CD4-positive, CD25-positive, alpha-beta regulatory T cell (primary cell): ENCODE measurements at regions not wholly inside any gene's neighbourhood (a gene's known extent, or its start where the extent isn't known, plus 50 kb on each side); places are given as distances from the start of the nearest gene placed in this dataset.

Source experiments
- ATAC-seq, 2 donors: fragments of 150-1000 bp; cut with Tn5 transposase; one replicate each; pipeline ENCODE4 v1.10.0; 2021; ENCODE audit warnings: low read depth in 2 of 2, moderate number of reproducible peaks in 2 of 2, moderate library complexity in 1 of 2
- DNase-seq, 3 donors: peaks; one replicate each; pipeline versions ENCODE4 v3.0.0 to v3.0.0-alpha.2; 2012 to 2022; ENCODE audit warnings: mixed read lengths in 1 of 3
- H3K27ac ChIP-seq: one replicate; pipeline ENCODE4 v1.7.0; 2013; ENCODE audit warnings: mild to moderate bottlenecking, low read length; ENCODE audit not compliant: insufficient read depth, poor library complexity, severe bottlenecking
- H3K27me3 ChIP-seq: one replicate; pipeline ENCODE4 v1.7.0; 2013; ENCODE audit warnings: low read length; ENCODE audit not compliant: control insufficient read depth, insufficient read depth
- H3K36me3 ChIP-seq: one replicate; pipeline ENCODE4 v1.7.0; 2013; ENCODE audit warnings: mild to moderate bottlenecking, low read length, moderate library complexity; ENCODE audit not compliant: control insufficient read depth, insufficient read depth
- H3K4me1 ChIP-seq: 2 replicates; pipeline ENCODE4 v1.7.0; 2013; ENCODE audit warnings: mild to moderate bottlenecking, low read length; ENCODE audit not compliant: insufficient read depth, control insufficient read depth, poor library complexity, severe bottlenecking
- H3K4me3 ChIP-seq: one replicate; pipeline ENCODE4 v1.7.0; 2013; ENCODE audit warnings: low read depth, mild to moderate bottlenecking, low read length, moderate library complexity
- H3K9me3 ChIP-seq, 2 experiments: 1 replicate in 1 of 2; 2 replicates in 1 of 2; pipeline ENCODE4 v1.7.0; 2013; ENCODE audit warnings: low read length in 2 of 2, mild to moderate bottlenecking in 1 of 2, moderate library complexity in 1 of 2; ENCODE audit not compliant: control insufficient read depth in 2 of 2
- H3K27ac Mint-ChIP-seq, 3 donors: one replicate each; pipeline ENCODE4 v1.8.0; 2020 to 2022; ENCODE audit warnings: mild to moderate bottlenecking in 3 of 3, mixed read lengths in 3 of 3, moderate library complexity in 2 of 3
- H3K27me3 Mint-ChIP-seq: one replicate; pipeline ENCODE4 v1.8.0; 2022; ENCODE audit warnings: mild to moderate bottlenecking, mixed read lengths
- H3K36me3 Mint-ChIP-seq: one replicate; pipeline ENCODE4 v1.8.0; 2020; ENCODE audit warnings: mixed read lengths
- H3K4me1 Mint-ChIP-seq, 4 donors: one replicate each; pipeline ENCODE4 v1.8.0; 2020 to 2022; ENCODE audit warnings: mixed read lengths in 4 of 4, mild to moderate bottlenecking in 1 of 4
- H3K4me3 Mint-ChIP-seq, 4 donors: one replicate each; pipeline ENCODE4 v1.8.0; 2020 to 2022; ENCODE audit warnings: mild to moderate bottlenecking in 4 of 4, mixed read lengths in 4 of 4, moderate library complexity in 3 of 4
- H3K9me3 Mint-ChIP-seq, 7 donors: one replicate each; pipeline ENCODE4 v1.8.0; 2020 to 2022; ENCODE audit warnings: mixed read lengths in 7 of 7, mild to moderate bottlenecking in 3 of 7, moderate library complexity in 2 of 7

GRCh38 chr2:44838116-44838790 lies 103.2 kb upstream of the SIX3 start:
- H3K27me3 ChIP-seq: no peaks in the 10 kb centered on the region
- H3K4me1 ChIP-seq: no peaks in the 10 kb centered on the region
- no peak overlapping the region for H3K27ac ChIP-seq
- Mint-ChIP-seq H3K27me3 (no peaks in the 10 kb centered on the region), H3K4me1 (peaks cover 0 to 2% (median 0%) of the 10 kb centered on the region in 4 donors), H3K27ac (no peak overlapping the region), H3K4me3 (no peak overlapping the region), H3K36me3 (no peaks in the 10 kb centered on the region), H3K9me3 (peaks cover 0 to 1% (median 0%) of the 10 kb centered on the region in 7 donors)
- ATAC-seq (no peak), DNase-seq (no peak)
- H3K36me3 ChIP-seq: no peaks in the 10 kb centered on the region
- no peaks in the 10 kb centered on the region for H3K9me3 ChIP-seq
- no peak overlapping the region for H3K4me3 ChIP-seq

- DNase-seq (no peak), ATAC-seq (no peak)
- no peaks in the 10 kb centered on the region for H3K27me3 ChIP-seq
- Mint-ChIP-seq H3K27ac (no peak overlapping the region), H3K27me3 (no peaks in the 10 kb centered on the region), H3K4me3 (no peak overlapping the region), H3K36me3 (no peaks in the 10 kb centered on the region), H3K9me3 (peaks cover 0 to 1% (median 0%) of the 10 kb centered on the region in 7 donors), H3K4me1 (peaks cover 0 to 2% (median 0%) of the 10 kb centered on the region in 4 donors)
- no peaks in the 10 kb centered on the region for H3K9me3 ChIP-seq
- H3K36me3 ChIP-seq: no peaks in the 10 kb centered on the region
- no peaks in the 10 kb centered on the region for H3K4me1 ChIP-seq
- no peak overlapping the region for H3K4me3 ChIP-seq
- no peak overlapping the region for H3K27ac ChIP-seq
Observed at GRCh38 chr2:44839370-44839769, 102.1 kb upstream of the SIX3 start.

GRCh38 chr2:44839771-44840502 lies 101.6 kb upstream of the SIX3 start:
- no peaks in the 10 kb centered on the region for H3K27me3 Mint-ChIP-seq
- ATAC-seq: no peak

DNA sequence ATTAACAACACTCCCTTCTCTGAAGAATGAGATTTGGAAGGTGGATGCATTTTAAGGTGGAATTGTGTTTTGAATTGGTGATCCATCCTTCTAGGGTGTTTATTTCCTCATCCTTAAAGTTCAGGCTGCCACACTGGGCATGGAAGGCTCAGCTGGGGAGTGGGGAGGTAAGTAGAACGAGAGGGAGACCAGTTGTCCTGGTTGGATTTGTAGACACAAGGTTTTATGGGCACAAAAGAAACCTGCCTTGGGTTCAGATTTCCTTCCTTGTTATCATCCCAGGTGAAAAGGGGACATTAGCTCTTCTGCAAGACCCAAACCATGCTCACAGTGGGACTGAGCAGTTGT lies 101.0 kb upstream of the SIX3 start:
- H3K9me3 Mint-ChIP-seq: peaks cover 0 to 6% (median 0%) of the 10 kb centered on the region in 7 donors
- H3K4me3 ChIP-seq: no peak overlapping the region

More at GRCh38 chr2:44839771-44840502, 101.6 kb upstream of the SIX3 start:
- Histone ChIP-seq H3K9me3 (no peaks in the 10 kb centered on the region), H3K4me3 (no peak overlapping the region), H3K36me3 (no peaks in the 10 kb centered on the region), H3K4me1 (no peaks in the 10 kb centered on the region), H3K27ac (no peak overlapping the region), H3K27me3 (no peaks in the 10 kb centered on the region)
- no peaks in the 10 kb centered on the region for H3K36me3 Mint-ChIP-seq
- peaks cover 0 to 4% (median 0%) of the 10 kb centered on the region in 7 donors for H3K9me3 Mint-ChIP-seq
- peaks cover 0 to 2% (median 0%) of the 10 kb centered on the region in 4 donors for H3K4me1 Mint-ChIP-seq
- no peak for DNase-seq
- no peak overlapping the region for H3K27ac Mint-ChIP-seq
- H3K4me3 Mint-ChIP-seq: no peak overlapping the region

GRCh38 chr2:44843086-44843485 lies 98.4 kb upstream of the SIX3 start:
- Mint-ChIP-seq H3K4me1 (peaks cover 0 to under 1% (median 0%) of the 10 kb centered on the region in 4 donors), H3K27me3 (no peaks in the 10 kb centered on the region), H3K9me3 (peaks cover 0 to 6% (median 0%) of the 10 kb centered on the region in 7 donors), H3K4me3 (no peak overlapping the region), H3K27ac (no peak overlapping the region), H3K36me3 (no peaks in the 10 kb centered on the region)
- DNase-seq: no peak
- H3K4me1 ChIP-seq: no peaks in the 10 kb centered on the region
- H3K27ac ChIP-seq: no peak overlapping the region
- H3K9me3 ChIP-seq: no peaks in the 10 kb centered on the region
- H3K36me3 ChIP-seq: no peaks in the 10 kb centered on the region
- no peaks in the 10 kb centered on the region for H3K27me3 ChIP-seq
- no peak for ATAC-seq
- no peak overlapping the region for H3K4me3 ChIP-seq

More for the DNA sequence above, 101.0 kb upstream of the SIX3 start:
- no peaks in the 10 kb centered on the region for H3K27me3 ChIP-seq
- Mint-ChIP-seq H3K4me1 (peaks cover 0 to 2% (median 0%) of the 10 kb centered on the region in 4 donors), H3K27me3 (no peaks in the 10 kb centered on the region), H3K27ac (no peak overlapping the region), H3K4me3 (no peak overlapping the region), H3K36me3 (no peaks in the 10 kb centered on the region)
- H3K4me1 ChIP-seq: no peaks in the 10 kb centered on the region
- no peaks in the 10 kb centered on the region for H3K36me3 ChIP-seq
- ATAC-seq (no peak), DNase-seq (no peak)
- H3K9me3 ChIP-seq: no peaks in the 10 kb centered on the region
- H3K27ac ChIP-seq: no peak overlapping the region

DNA sequence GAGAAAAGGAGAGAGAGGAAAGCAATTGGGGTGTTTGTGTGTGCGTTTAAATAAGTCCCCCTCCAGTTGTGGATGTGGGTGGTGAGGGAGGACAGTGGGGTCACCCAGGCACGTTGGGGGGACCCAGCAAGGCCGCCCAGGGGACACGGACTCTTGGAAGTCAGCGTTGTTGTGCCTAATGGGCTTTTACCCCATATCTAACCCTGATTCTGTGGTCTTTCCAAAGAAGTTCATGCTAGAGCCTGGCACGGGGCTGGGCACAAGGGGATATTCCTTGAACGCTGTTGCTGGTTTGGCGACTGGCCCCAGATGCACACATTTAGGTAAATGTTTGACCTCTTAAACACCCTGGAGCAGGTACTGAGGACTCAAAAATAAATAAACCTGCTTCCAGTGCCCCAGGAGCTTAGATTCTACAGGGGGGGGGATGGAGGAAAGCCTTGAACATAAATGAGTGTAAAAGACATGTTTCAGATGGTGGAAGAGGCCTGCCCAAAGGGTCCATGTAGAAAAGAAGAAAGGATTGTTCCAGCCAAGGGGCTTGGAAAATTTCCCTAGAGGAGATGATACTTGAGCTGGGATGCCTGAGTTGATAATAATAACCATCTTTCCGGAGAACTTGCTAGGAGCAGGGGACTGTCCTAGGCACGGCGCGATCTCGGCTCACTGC lies 97.7 kb upstream of the SIX3 start:
- no peaks in the 10 kb centered on the region for H3K36me3 ChIP-seq
- peaks cover 0 to 3% (median 0%) of the 10 kb centered on the region in 4 donors for H3K4me1 Mint-ChIP-seq
- peaks cover 0 to 6% (median 0%) of the 10 kb centered on the region in 7 donors for H3K9me3 Mint-ChIP-seq
- no peak overlapping the region for H3K4me3 Mint-ChIP-seq
- ATAC-seq (no peak), DNase-seq (no peak)
- no peak overlapping the region for H3K4me3 ChIP-seq
- H3K4me1 ChIP-seq: no peaks in the 10 kb centered on the region
- H3K27ac ChIP-seq: no peak overlapping the region
- H3K9me3 ChIP-seq: no peaks in the 10 kb centered on the region
- no peaks in the 10 kb centered on the region for H3K36me3 Mint-ChIP-seq
- no peaks in the 10 kb centered on the region for H3K27me3 ChIP-seq
- no peaks in the 10 kb centered on the region for H3K27me3 Mint-ChIP-seq
- no peak overlapping the region for H3K27ac Mint-ChIP-seq

GRCh38 chr2:44844651-44845270 lies 96.7 kb upstream of the SIX3 start:
- no peak overlapping the region for H3K4me3 ChIP-seq
- H3K9me3 Mint-ChIP-seq: peaks cover 0 to 6% (median 0%) of the 10 kb centered on the region in 7 donors
- H3K36me3 Mint-ChIP-seq: no peaks in the 10 kb centered on the region

More at GRCh38 chr2:44844651-44845270, 96.7 kb upstream of the SIX3 start:
- ATAC-seq: no peak
- Histone ChIP-seq H3K4me1 (no peaks in the 10 kb centered on the region), H3K36me3 (no peaks in the 10 kb centered on the region), H3K27ac (no peak overlapping the region), H3K27me3 (peaks cover 1% of the 10 kb centered on the region), H3K9me3 (no peaks in the 10 kb centered on the region)
- no peak overlapping the region for H3K27ac Mint-ChIP-seq
- no peak overlapping the region for H3K4me3 Mint-ChIP-seq
- DNase-seq: peak in 1 of 3 donors; percentile 11
- H3K4me1 Mint-ChIP-seq: peaks cover 0 to 8% (median 0%) of the 10 kb centered on the region in 4 donors
- peaks cover 5% of the 10 kb centered on the region for H3K27me3 Mint-ChIP-seq
